Loucy (cell line): ENCODE measurements at regions not wholly inside any gene's neighbourhood (a gene's known extent, or its start where the extent isn't known, plus 50 kb on each side); places are given as distances from the start of the nearest gene placed in this dataset.

ENCODE experiments used
- CTCF ChIP-seq: fragments of 200-600 bp; sonication (generic); conservative IDR thresholded peaks from 2 replicates; pipeline ENCODE4 v1.5.1; 2014; ENCODE audit warnings: mild to moderate bottlenecking, antibody characterized with exemption, low read length
- EZH2phosphoT487 ChIP-seq: fragments of 200-600 bp; IDR thresholded peaks from 2 replicates; pipeline ENCODE4 v1.6.1; 2018; ENCODE audit warnings: antibody characterized with exemption, mild to moderate bottlenecking, moderate library complexity, borderline replicate concordance

- TF ChIP-seq CTCF (no peak), EZH2phosphoT487 (no peak)
Measured at GRCh38 chr5:166624573-166624972, 1666.9 kb upstream of the WWC1 start.
